Left lung (tissue), 4 donors: ENCODE measurements at regions not wholly inside any gene's neighbourhood (a gene's known extent, or its start where the extent isn't known, plus 50 kb on each side); places are given as distances from the start of the nearest gene placed in this dataset.

Source experiments
- ATAC-seq: fragments of 200-7000 bp; cut with Tn5 transposase; one replicate; pipeline ENCODE4 v1.9.1; 2020; ENCODE audit warnings: moderate library complexity
- DNase-seq, 4 donors: peaks; one replicate each; pipeline ENCODE4 v3.0.0-alpha.2; 2013 to 2020
- H3K27ac ChIP-seq, 2 donors: fragments of 200-600 bp; sonication (generic) in 1 of 2; one replicate each; pipeline versions ENCODE4 v1.5.0 to v1.8.0; 2020 to 2021
- H3K27me3 ChIP-seq, 2 donors: fragments of 200-600 bp; sonication (generic) in 1 of 2; one replicate each; pipeline versions ENCODE4 v1.5.0 to v1.8.0; 2020 to 2021
- H3K36me3 ChIP-seq, 2 donors: fragments of 200-600 bp; sonication (generic) in 1 of 2; one replicate each; pipeline versions ENCODE4 v1.5.0 to v1.8.0; 2020 to 2021
- H3K4me1 ChIP-seq, 2 donors: fragments of 200-600 bp; one replicate each; pipeline ENCODE4 v1.8.0; 2021
- H3K4me3 ChIP-seq, 2 donors: fragments of 200-600 bp; sonication (generic) in 1 of 2; one replicate each; pipeline versions ENCODE4 v1.5.0 to v1.8.0; 2020 to 2021; ENCODE audit warnings: mild to moderate bottlenecking in 1 of 2
- H3K9me3 ChIP-seq, 2 donors: fragments of 200-600 bp; sonication (generic) in 1 of 2; one replicate each; pipeline versions ENCODE4 v1.5.0 to v1.8.0; 2020 to 2021
- intact Hi-C, 2 donors: fragments of 100-400 bp; cut with DNase I; formaldehyde crosslinking; loops; one replicate each; pipeline versions ENCODE4 v1.11.2 to v1.14.2; 2022
- TF ChIP-seq, protein P1 (sequence below), 2 donors: fragments of 200-600 bp; sonication (generic) in 1 of 2; IDR thresholded peaks; one replicate each; pipeline versions ENCODE4 v1.5.0 to v1.8.0; 2021; ENCODE audit warnings: antibody characterized with exemption in 2 of 2
- donor health status: DM: no; HTN: yes; CAD: no.
- donor health status: DM: no; HTN: no; CAD: no.

DNA sequence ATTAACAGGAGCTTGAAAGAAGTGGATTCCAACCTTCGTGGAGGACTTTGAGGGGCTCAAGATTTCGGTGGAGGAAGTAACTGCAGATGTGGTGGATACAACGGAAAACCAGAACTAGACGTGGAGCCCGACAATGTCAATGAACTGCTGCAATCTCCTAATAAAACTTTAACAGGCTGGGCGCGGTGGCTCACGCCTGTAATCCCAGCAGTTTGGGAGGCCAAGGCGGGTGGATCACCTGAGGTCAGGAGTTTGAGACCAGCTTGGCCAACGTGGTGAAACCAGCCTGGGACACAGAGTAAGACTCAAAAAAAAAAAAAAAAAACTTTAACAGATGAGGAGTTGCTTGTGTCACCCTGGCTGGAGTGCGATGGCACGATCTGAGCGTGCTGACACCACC, 477.8 kb upstream of the MKI67 start:
- no peaks in the 10 kb centered on the region for H3K36me3 ChIP-seq
- intact Hi-C loops, result no loop called here
- H3K27me3 ChIP-seq, result no peaks in the 10 kb centered on the region
- DNase-seq, result no peak
- no peaks in the 10 kb centered on the region for H3K4me1 ChIP-seq
- ATAC-seq, result no peak
- no peaks in the 10 kb centered on the region for H3K9me3 ChIP-seq
- TF ChIP-seq, protein P1, sequence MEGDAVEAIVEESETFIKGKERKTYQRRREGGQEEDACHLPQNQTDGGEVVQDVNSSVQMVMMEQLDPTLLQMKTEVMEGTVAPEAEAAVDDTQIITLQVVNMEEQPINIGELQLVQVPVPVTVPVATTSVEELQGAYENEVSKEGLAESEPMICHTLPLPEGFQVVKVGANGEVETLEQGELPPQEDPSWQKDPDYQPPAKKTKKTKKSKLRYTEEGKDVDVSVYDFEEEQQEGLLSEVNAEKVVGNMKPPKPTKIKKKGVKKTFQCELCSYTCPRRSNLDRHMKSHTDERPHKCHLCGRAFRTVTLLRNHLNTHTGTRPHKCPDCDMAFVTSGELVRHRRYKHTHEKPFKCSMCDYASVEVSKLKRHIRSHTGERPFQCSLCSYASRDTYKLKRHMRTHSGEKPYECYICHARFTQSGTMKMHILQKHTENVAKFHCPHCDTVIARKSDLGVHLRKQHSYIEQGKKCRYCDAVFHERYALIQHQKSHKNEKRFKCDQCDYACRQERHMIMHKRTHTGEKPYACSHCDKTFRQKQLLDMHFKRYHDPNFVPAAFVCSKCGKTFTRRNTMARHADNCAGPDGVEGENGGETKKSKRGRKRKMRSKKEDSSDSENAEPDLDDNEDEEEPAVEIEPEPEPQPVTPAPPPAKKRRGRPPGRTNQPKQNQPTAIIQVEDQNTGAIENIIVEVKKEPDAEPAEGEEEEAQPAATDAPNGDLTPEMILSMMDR (IDR thresholded peaks at IDR 0.05), result no peak
- no peak overlapping the region for H3K27ac ChIP-seq
- H3K4me3 ChIP-seq, result no peak overlapping the region

DNA sequence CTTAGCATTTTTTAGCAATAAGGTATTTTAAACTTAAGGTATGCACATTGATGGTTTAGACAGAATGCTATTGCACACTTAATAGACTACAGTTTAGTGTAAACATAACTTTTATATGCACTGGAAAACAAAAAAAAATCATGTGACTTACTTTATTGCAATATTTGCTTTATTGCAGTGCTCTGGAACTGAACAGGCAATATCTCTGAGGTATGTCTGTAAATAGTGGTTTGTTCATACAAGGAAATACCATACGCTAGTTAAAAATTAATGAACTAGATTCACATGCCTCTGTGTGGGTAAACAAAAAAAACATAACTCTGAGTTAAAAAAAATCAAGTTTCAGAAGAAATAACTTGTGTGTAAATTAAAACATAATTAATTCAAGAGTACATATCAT, 479.0 kb upstream of the MKI67 start:
- Histone ChIP-seq H3K27me3 (no peaks in the 10 kb centered on the region), H3K4me1 (no peaks in the 10 kb centered on the region), H3K36me3 (no peaks in the 10 kb centered on the region), H3K4me3 (no peak overlapping the region), H3K27ac (no peak overlapping the region), H3K9me3 (no peaks in the 10 kb centered on the region)
- TF ChIP-seq, protein P1 (IDR thresholded peaks at IDR 0.05), result no peak
- no peak for ATAC-seq
- intact Hi-C loops, result no loop called here
- DNase-seq, result no peak

GRCh38 chr10:128606055-128606454, 479.8 kb upstream of the MKI67 start:
- DNase-seq (no peak), ATAC-seq (no peak)

DNA sequence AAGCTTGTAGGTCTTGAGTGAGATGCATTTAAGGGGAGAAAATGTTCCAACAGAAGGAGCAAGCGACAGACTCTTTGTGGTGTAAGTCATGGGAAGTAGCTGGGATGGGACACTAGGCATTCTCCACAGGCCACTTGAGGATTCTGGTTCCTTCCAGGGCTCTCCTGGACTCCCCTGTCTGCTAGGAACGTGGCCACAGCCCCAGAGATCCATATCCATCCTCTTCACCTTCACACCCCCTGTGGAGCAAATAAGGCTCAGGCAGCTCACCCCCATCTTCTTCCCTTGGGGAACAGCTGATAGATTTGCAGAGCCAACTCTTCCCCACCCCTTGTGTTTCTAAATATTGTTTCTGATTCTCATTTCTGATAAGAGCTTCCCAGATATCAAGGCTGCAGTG, 482.6 kb upstream of the MKI67 start:
- intact Hi-C loops, result no loop called here
- Histone ChIP-seq H3K27ac (no peak overlapping the region), H3K36me3 (no peaks in the 10 kb centered on the region)

More at GRCh38 chr10:128606055-128606454, 479.8 kb upstream of the MKI67 start:
- intact Hi-C loops, result no loop called here
- no peaks in the 10 kb centered on the region for H3K36me3 ChIP-seq
- TF ChIP-seq, protein P1 (IDR thresholded peaks at IDR 0.05), result no peak
- H3K4me1 ChIP-seq, result no peaks in the 10 kb centered on the region
- no peaks in the 10 kb centered on the region for H3K27me3 ChIP-seq
- H3K4me3 ChIP-seq, result no peak overlapping the region
- no peaks in the 10 kb centered on the region for H3K9me3 ChIP-seq
- H3K27ac ChIP-seq, result no peak overlapping the region

DNA sequence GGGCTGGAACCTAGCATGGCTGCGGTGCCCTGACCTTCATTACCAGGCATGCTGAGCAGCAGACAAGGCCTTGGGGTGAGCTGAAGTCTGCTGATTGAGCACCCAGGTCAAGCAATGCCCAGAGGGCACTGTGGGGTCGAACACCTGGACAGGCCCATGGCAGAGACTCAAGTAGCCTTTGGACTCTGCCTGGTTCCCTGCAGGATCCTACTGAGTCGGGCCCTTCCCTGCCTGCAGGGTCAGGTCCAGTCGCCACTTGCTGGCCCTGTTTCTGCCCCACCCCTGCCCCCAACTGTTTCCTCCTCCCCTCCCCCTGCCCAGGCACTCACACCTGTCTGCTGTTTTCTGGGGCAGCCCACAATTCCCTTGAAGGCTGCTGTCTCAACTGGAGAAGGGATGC, 483.2 kb upstream of the MKI67 start:
- TF ChIP-seq, protein P1 (IDR thresholded peaks at IDR 0.05), result no peak
- ATAC-seq (no peak), DNase-seq (no peak)
- Histone ChIP-seq H3K4me3 (no peak overlapping the region), H3K9me3 (no peaks in the 10 kb centered on the region), H3K27me3 (no peaks in the 10 kb centered on the region), H3K4me1 (no peaks in the 10 kb centered on the region), H3K27ac (no peak overlapping the region), H3K36me3 (no peaks in the 10 kb centered on the region)
- intact Hi-C loops, result no loop called here

More for the DNA sequence above, 482.6 kb upstream of the MKI67 start:
- H3K4me3 ChIP-seq, result no peak overlapping the region
- no peaks in the 10 kb centered on the region for H3K4me1 ChIP-seq
- DNase-seq (no peak), ATAC-seq (no peak)
- H3K27me3 ChIP-seq, result no peaks in the 10 kb centered on the region
- no peaks in the 10 kb centered on the region for H3K9me3 ChIP-seq
- TF ChIP-seq, protein P1 (IDR thresholded peaks at IDR 0.05), result no peak
